ENCODE measurements at regions not wholly inside any gene's neighbourhood (a gene's known extent, or its start where the extent isn't known, plus 50 kb on each side); places are given as distances from the start of the nearest gene placed in this dataset.
"Not testable (repeated sequence)": the region's sequence is repeated elsewhere in the genome, so short reads cannot be mapped to it uniquely, and the experiment has no call there.

DNA sequence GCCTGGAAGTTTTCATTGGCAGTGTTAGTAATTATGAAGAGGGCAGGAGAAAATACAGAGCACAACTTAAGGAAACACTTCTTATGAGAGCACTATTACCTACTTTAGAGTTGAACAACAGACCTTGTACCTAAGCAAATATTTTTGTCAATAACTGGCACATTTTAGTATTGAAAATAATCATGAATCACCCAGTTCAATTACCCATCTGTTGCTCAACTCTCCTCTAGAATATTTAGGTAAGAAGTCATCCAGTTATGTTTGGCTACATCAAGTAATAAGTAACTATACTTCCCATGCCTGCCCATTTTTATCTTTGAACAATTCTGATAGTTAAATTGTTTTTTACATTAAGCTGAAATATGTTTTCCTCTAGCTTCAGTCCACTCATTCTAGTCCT is 893.4 kb downstream of the DIAPH3 start:
- DNase-seq: no peak

DNA sequence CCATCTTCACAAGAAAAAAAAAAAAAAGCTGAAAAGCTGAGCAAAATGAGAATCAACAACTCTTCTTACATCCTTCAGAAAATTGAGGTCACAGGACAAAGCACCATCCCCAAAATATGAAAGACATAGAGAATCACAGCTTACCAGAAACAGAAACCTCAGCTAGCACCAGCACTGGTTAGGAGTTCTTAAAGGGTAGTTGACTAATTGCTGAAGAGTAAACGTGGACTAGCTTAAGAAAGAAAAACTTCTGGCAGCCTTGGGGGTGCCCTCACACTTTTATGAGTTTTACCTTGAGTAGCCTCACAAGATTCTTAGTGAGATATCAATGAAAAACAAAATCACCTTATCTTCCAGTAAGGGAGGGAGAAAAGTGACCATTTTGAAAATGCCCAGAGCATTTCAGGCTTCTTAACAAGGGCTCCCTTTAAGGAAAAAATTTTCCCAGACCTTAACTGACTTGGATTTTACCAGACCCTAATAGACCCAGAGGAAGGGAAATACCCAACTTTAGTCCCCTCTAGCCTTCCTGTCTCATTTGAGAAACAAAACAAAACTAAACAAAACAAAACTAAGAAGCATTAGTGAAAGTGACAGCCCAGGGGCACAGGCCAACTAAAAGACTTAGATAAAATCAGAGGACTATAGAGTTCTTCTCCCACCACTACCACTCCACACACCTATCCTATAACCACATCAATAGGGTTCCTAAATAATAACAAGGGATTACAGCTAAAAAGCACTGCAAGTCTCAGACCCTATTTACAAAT is 888.6 kb downstream of the DIAPH3 start:
- DNase-seq: no peak

DNA sequence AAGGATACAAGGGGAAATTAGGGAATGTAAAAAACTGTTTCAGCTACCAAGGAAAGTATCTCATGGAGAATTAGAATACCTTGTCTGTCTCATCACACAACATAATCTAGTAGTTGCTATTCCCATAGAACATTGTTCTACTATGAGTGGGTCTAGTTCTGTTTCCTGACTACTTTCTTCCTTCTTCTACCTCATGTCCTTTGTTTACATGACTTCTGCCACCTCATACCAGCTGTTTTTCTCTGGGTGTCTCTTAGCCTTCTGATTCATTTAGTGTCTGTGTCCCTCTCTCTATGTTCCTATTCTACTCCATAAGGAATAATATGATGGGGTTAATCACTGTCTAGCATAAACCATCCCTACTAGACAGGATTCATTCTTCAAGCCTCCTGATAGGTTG is 887.3 kb downstream of the DIAPH3 start:
- no peak for DNase-seq

DNA sequence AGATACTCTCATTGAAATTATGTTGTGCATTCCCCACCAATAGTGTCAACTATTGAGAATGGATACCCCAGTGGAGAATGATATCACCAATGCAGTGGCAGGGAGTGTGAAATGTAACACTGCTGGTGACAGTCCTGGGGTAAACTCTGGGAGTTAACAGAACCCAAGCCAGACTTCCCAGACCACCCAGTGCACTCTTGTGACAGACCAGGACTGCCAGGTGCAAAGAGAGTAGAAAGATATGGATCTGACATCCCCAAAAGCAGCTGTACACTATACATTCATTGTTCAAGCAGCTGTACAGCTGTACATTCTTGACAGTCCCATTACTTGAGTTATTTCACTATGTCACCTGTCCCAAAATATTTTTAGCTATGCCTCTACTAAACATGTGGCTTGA is 886.6 kb downstream of the DIAPH3 start:
- no peak for DNase-seq

DNA sequence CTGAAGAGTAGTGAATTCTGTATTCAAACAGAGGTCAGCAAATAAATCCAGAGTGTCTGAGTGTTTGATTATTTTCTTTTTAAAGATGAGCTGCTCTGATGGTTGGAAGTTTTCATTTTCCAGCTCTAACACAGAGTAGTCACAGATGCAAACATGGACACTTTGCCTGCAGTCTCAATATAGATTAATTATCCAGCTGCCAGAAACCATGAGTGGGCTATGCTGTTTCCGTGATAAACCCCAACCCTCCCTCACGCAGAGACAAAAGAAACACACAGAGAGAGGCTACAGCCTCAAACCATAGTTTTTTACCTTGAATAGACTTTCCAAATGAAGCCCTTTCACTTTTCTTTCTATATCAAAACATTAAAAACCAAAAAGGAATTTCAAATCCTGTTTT is 884.7 kb downstream of the DIAPH3 start:
- no peak for DNase-seq

DNA sequence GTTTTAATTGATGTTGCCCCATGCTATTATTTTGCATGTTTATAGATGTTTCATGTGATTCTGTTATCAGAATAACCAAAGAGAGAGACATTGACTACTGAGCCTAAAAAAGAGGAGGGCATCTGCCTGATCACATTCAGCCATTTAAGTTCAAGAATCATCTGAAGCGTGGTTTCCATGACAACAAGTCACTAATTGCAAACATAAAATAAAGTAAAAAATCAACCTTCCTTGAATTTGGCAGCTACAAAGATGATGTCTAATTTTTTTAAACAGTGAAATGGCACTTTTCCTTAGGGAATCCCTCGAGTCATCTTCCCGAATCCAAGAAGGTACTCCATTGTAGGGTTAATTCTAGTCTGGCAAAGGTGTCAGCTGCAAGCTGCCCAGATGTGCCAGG is 884.2 kb downstream of the DIAPH3 start:
- DNase-seq: no peak

DNA sequence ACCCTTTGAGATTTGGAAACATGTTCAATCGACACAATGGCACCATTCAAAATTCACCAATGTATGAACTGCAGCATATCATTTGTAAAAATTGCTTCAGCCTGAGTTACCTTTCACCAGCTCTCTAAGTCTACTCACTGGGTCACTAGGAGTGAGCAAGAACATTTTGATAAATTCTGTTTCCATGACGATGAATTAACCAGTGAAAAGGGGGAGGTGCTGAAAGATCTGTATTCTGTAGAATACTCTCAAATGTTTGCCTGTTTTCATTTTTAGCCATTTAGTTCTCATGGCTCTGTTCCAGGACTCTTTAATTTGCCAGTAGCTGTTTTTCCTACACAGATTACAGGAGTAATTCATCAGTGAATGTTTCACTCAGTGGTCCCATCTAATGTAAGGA is 883.4 kb downstream of the DIAPH3 start:
- DNase-seq: no peak

DNA sequence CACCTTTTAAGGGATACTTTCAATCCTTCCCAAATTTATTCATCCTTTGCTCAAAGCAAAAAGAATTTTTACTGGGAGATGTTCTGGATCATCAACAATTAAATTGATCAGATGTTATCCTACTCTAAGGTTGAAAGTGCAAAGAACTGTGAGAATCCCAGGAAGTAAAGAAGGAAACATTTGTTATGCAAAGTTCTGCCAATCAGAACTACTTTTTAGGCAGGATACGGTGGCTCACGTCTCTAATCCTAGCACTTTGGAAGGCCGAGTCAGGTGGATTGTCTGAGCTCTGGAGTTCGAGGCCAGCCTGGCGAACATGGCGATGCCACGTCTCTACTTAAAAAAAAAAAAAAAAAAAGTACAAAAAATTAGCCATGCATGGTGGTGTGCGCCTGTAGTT is 882.3 kb downstream of the DIAPH3 start:
- no peak for DNase-seq

DNA sequence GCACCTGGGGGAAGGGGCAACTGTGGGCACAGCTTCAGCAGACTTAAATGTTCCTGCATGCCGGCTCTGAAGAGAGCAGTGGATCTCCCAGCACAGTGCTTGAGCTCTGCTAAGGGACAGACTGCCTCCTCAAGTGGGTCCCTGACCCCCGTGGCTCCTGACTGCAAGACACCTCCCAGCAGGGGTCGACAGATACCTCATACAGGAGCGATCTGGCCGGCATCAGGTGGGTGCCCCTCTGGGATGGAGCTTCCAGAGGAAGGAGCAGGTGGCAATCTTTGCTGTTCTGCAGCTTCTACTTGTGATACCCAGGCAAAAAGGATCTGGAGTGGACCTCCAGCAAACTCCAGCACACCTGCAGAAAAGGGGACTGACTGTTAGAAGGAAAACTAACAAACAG is 871.5 kb downstream of the DIAPH3 start:
- DNase-seq: not testable (repeated sequence)

DNA sequence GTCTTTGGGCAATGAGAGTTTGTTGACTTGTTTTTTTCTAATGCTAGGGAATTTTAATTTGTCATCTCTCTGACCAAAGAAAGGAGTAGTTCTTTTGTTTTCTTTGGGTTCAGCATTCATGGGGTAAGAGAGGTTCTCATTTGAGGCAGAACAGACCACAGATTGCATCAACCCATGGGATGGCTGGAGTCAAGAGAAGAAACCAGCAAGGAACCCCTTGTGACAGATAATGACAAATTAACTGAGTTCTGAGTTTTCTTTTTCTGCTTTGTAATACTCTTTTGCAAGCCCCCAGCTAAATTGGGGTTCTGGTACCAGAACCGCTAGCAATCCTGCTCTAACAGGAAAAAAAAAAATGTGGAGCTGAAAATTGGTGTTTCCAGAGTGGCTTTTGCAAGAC is 864.1 kb downstream of the DIAPH3 start:
- DNase-seq: no peak

DNA sequence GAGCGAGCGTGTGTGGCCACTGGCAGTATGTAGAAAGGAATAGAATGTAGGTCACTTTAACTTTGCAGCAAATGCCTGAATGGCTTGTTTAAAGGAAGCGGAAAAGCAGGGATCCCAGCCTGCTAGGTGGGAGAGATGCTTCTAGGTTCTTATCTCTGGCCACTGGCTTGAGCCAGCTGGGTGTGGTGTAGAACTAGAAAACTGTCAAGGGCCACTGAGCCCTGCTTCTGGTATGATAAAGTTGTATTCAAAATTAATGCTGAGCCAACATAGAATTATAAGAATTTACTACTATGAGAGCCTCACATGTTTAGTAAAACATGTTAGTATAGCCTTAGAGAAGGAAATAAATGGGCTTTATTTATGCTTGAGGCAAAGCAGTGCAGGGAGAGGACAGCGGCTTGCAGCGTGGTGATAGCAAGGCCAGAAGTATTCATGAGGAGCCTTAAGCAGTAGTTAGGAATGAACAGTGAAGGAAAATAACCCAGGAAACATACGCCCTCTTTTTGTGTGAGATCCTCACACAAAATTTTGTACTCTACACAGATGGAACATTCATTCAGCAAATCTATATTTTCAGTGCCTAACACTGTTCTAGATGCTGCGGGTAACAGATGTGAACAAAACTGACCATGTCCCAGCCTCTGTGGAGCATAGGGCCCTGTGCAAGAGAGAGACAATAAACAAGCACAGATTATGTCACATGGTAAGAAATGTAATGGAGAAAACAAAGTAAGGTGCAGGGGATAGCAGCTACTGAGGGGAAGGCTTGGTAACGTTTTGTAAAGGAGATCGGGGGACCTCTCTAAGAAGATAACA is 863.2 kb downstream of the DIAPH3 start:
- no peak for DNase-seq

DNA sequence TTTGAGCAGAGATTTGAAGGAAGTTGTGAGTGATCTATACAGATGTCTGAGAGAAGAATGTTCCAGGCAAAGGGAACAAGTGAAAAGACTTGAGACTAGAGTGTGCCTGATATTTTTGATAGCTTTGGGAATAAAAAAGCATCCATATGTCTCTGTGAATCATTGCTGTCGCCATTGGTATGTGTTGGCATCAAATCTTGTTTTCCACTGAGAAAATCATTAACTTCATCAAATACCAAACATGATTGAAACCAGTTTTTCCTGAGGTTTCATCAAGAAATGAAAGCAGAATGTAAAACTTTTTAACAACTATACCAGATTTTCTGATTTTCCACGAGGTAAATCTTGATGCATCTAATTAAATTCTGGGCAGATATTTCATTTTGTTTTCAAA is 862.6 kb downstream of the DIAPH3 start:
- no peak for DNase-seq

DNA sequence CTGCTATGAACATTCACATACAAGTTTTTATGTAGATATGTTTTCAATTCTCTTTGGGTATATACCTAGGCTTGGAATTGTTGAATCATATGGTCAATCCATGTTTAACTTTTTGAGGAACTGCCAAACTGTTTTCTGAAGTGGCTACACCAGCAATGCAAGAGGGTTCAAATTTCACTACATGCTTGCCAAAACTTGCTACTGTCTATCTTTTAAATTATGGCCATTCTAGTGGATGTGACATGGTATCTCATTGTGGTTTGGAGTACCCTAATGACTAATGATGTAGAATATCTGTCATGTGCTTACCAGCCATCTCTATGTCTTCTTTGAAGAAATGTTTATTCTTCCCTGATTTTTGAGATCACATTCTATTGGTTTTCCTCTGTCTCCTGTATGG is 860.3 kb downstream of the DIAPH3 start:
- no peak for DNase-seq

DNA sequence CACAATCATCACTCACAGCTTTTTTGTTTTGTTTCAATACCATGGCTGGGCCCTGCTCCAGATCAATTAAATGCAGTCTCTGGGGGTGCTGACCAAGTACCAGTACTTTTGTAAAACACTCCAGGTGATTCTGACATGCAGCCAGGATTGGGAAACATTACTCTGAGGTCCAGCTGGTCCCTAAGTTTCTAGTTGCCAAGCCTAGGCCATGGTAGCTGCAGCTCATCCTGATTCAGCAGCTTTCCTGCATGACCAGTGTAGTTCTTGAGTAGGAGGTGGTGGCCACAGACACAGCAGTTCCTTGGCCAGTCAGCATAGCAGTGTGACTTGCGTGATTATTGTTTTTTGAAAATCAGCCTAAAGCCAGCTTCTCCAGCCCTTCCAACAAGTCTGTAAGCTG is 859.1 kb downstream of the DIAPH3 start:
- no peak for DNase-seq

DNA sequence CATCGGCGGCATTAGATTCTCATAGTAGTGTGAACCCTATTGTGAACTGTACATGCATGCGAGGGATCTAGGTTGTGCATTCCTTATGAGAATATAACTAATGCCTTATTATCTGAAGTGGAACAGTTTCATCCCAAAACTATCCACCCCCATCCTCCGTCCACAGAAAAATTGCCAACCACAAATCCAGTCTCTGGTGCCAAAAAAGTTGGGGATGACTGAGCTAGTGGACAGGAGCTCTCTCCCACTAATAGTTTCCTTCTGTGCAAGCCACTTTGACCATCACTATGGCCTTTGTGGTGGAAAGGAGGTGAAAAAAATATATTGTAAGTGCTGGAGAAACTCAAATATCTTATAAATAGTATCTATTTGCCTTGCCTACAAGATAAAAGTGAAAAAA is 857.8 kb downstream of the DIAPH3 start:
- DNase-seq: no peak

DNA sequence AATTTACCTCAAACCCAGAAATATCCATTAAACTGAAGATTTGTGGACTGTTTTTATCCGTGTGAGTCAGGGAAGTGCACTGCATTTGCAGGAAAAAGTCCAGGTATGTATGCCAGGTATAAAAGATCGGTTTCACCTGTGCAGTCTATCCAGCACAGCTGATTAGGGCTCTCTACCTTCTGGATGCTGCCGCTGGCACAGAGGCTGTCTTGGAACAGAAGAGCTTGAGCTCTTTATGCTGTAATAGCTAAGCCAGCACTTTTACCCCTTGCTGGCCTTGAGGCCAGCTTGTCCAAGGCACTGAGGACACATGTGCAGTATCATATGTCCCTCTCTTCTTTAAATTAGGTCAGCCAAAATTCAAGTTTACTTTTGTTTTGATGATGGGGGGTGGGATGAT is 851.0 kb downstream of the DIAPH3 start:
- no peak for DNase-seq

DNA sequence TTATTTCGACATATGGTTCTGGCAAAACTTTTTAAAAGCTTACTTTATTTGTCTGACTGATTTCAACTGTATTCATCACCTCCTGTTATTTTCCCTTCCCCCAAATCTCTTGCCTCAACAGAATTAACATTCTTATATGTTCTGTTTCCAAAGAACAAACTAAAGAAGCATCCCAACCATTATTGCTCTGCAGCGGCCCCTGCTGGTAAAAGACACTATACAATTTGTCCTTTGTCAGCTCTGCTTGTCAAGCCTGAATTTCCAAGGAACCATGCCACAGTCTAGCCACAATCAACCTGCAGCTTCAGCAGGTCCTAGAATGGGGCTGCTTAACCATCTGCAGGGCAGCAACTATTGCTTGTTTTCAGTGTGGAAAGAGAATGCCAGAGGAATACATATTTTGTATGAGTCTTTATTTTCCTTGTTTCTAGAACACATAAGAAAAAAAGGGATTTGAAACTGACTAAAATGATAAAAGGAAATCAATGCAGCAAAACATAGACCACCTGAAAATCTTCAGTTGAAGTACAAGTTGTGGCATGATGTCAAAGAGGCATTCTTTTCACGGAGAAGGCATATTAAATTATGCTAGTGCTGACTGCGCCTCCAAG is 845.3 kb downstream of the DIAPH3 start:
- peak; percentile 17 for DNase-seq

DNA sequence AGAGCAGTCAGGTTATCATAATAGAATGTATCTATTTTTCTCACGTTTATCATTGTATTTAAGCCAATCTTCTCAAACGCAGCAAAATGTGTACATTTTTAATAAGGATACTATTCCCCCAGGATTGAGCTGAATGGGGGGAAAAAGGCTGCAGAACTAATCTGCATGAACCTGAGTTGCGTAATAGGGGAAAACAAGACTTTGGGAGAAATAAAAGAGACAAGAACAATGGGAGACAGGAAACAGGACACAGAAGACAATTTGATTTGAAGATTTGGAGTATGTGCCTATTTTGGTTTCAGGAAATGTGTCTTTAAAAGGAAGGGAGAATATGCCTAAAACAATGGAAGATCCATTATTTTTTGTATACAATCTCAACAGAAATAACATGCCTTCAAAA is 844.5 kb downstream of the DIAPH3 start:
- DNase-seq: no peak

DNA sequence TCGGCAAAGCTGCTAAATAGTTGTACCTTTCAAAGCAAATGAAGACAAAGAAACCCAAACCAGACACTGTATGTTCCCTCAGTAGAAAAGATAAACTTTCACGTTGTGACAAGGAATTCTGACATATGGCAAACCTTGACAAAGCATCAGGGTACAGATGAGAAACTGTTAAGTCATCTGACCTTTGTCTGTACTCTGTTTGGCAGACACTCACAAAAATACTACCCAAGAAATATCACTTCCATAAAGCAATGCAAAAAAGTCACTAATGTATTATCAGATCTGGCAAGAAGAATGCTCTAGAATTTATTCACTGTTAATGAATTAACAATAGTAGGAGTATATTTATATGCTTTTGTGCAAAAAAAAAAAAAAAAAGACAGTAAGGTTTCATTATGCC is 843.7 kb downstream of the DIAPH3 start:
- no peak for DNase-seq

DNA sequence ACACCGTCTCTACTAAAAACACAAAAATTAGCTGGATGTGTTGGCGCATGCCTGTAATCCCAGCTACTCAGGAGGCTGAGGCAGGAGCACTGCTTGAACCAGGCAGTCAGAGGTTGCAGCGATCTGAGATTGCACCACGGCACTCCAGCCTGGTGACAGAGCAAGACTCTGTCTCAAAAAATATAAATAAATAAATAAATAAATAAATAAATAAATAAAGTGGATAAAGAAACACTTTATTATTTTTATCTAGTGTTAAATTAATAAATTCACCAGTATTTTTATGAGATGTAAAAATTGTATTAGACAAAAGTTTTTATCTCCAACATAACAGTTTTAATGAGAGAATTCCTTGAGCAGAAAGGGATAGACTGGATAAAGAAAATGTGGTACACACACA is 839.3 kb downstream of the DIAPH3 start:
- not testable (repeated sequence) for DNase-seq

DNA sequence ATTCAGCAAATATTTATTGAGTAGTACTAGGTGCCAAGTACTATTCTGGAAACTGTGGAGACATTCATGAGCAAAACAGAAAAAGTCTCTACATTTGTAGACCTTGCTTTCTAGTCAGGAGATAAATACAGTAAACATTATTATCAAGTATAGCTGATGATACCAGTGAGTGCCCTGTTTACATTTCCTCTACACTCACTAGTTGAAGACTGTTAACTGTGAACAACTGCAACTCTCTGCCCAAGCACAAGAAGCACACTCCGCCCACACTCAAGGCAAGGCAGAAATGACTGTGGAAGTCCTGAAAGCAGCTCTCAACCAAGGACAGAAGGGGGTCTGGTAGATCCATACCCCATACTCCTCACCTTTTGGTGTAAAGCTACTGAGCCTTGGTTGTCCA is 837.0 kb downstream of the DIAPH3 start:
- no peak for DNase-seq

DNA sequence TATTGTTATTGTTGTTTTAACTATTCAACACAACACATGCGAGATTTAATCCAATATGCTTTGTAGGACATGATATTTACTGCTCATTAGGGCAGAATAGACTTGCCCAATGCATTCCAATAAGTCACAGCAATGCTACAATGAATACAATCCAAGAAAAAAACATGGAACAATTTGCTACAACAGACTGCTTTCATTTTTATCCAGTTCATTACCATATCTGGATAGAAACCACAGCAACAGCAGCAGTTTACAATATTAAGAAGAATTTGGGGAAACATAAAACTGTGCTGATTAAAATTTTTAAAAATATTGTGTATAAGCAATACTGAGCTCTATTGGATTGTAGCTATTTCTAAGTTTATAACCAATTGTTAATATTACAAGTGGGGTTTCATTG is 833.0 kb downstream of the DIAPH3 start:
- DNase-seq: no peak

DNA sequence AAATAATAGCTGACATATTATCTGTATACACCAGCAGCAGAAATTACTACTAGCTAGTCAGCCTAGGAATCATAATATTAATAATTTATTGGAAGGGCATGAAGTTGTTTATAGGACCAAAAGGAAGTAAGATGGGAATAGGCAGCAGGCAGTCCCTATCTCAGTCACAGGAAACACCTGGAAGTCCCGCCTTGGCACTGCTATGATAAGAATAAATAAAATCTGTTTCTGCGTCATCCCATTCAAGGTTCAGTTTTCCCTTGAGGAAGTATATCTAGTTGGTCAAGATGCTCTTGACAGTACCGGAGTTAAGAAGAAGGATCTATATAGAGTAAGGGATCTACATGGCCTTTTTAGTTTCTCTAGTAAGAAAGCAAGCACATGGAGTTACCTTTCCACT is 830.8 kb downstream of the DIAPH3 start:
- no peak for DNase-seq

DNA sequence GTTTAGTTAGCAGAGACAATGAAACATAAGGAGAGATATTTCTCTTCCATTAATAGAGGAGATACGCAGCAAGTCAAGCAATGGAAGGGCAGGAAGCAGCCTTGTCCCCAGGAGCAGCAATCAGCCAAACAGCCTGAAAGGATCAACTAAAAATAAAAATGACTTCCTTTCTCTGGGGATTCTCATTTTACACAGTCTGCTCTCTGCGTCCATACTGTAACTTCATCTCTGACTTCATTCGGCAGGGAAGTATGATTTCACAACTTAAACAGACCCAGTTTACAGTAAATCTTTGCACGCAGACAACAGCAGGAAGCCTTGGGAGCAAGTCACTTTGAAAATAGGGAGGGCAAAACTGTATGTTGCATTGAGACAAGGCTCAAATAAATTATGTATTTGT is 826.7 kb downstream of the DIAPH3 start:
- no peak for DNase-seq
